DOHH2 (cell line): ENCODE measurements at regions not wholly inside any gene's neighbourhood (a gene's known extent, or its start where the extent isn't known, plus 50 kb on each side); places are given as distances from the start of the nearest gene placed in this dataset.

ENCODE experiments used
- H3F3A ChIP-seq: fragments of 200-600 bp; sonication (generic), shearing (Covaris generic); 2 replicates; pipeline ENCODE4 v1.6.0; 2016; ENCODE audit warnings: antibody characterized with exemption, mild to moderate bottlenecking; ENCODE audit not compliant: control insufficient read depth, insufficient read depth
- H3K27ac ChIP-seq: fragments of 200-600 bp; sonication (generic); 2 replicates; pipeline ENCODE4 v1.5.1; 2014; ENCODE audit warnings: low read depth, mild to moderate bottlenecking, low read length, moderate library complexity
- H3K27me3 ChIP-seq: fragments of 200-600 bp; sonication (generic); 2 replicates; pipeline ENCODE4 v1.6.1; 2014; ENCODE audit warnings: mild to moderate bottlenecking, low read length, mixed read lengths; ENCODE audit not compliant: control insufficient read depth
- H3K36me3 ChIP-seq: fragments of 200-600 bp; sonication (generic); 2 replicates; pipeline ENCODE4 v1.6.1; 2014; ENCODE audit warnings: mild to moderate bottlenecking, low read length, moderate library complexity, mixed read lengths; ENCODE audit not compliant: control insufficient read depth
- H3K4me1 ChIP-seq: fragments of 200-600 bp; sonication (generic); 2 replicates; pipeline ENCODE4 v1.6.1; 2014; ENCODE audit warnings: mild to moderate bottlenecking, low read length, mixed read lengths; ENCODE audit not compliant: control insufficient read depth
- H3K4me2 ChIP-seq: fragments of 200-600 bp; sonication (generic); 2 replicates; pipeline ENCODE4 v1.6.0; 2014; ENCODE audit warnings: mild to moderate bottlenecking, low read length, moderate library complexity
- H3K4me3 ChIP-seq: fragments of 200-600 bp; sonication (generic); 2 replicates; pipeline ENCODE4 v1.5.1; 2014; ENCODE audit warnings: mild to moderate bottlenecking, low read length, mixed read lengths
- H3K79me2 ChIP-seq: fragments of 200-600 bp; sonication (generic); 2 replicates; pipeline ENCODE4 v1.6.1; 2014; ENCODE audit warnings: mild to moderate bottlenecking, low read length, mixed read lengths; ENCODE audit not compliant: control insufficient read depth
- H3K9me2 ChIP-seq: fragments of 200-600 bp; sonication (generic); replicated peaks from 2 replicates; pipeline ENCODE4 v1.6.1; 2014; ENCODE audit warnings: mild to moderate bottlenecking, low read length, mixed read lengths; ENCODE audit not compliant: control insufficient read depth
- H3K9me3 ChIP-seq: fragments of 200-600 bp; sonication (generic); 2 replicates; pipeline ENCODE4 v1.6.1; 2014; ENCODE audit warnings: antibody characterized with exemption, low read length, mixed read lengths; ENCODE audit not compliant: control insufficient read depth, insufficient read depth
- H4K20me1 ChIP-seq: fragments of 200-600 bp; sonication (generic); 2 replicates; pipeline ENCODE4 v1.6.0; 2014; ENCODE audit warnings: low read depth, mild to moderate bottlenecking, antibody characterized with exemption, low read length, moderate library complexity; ENCODE audit not compliant: control insufficient read depth, insufficient read depth
- EZH2phosphoT487 ChIP-seq: fragments of 200-600 bp; sonication (generic); IDR thresholded peaks from 2 replicates; pipeline ENCODE4 v1.6.1; 2017; ENCODE audit warnings: borderline replicate concordance, mild to moderate bottlenecking, antibody characterized with exemption, low read length, moderate library complexity, mixed read lengths
- TF ChIP-seq, protein P1 (sequence below): fragments of 200-600 bp; sonication (generic); IDR thresholded peaks from one replicate; pipeline ENCODE4 v1.5.1; 2014; ENCODE audit warnings: antibody characterized with exemption, mild to moderate bottlenecking, low read depth, low read length; ENCODE audit not compliant: poor library complexity, severe bottlenecking

DNA sequence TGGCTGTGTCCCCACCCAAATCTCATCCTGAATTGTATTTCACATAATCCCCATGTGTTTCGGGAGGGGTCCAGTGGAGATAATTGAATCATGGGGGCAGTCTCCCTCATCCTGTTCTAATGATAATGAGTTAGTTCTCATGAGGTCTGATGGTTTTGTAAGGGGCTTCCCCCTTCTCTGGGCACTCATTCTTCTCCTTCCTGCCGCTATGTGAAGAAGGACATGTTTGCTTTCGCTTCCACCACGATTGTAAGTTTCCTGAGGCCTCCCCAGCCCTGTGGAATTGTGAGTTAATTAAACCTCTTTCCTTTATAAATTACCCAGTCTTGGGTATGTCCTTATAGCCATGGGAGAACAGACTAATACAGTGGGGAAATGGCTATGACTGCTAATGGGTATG lies 72.7 kb upstream of the ZNF648 start:
- no peaks in the 10 kb centered on the region for H3K27me3 ChIP-seq
- H3K36me3 ChIP-seq = no peaks in the 10 kb centered on the region
- no peaks in the 10 kb centered on the region for H3F3A ChIP-seq
- H3K9me2 ChIP-seq = no peaks in the 10 kb centered on the region
- no peak overlapping the region for H3K4me2 ChIP-seq
- H4K20me1 ChIP-seq = no peaks in the 10 kb centered on the region
- no peak overlapping the region for H3K27ac ChIP-seq
- H3K9me3 ChIP-seq = peaks cover 5% of the 10 kb centered on the region; the same call in 1 of the 2 replicates
- no peaks in the 10 kb centered on the region for H3K79me2 ChIP-seq
- no peak overlapping the region for H3K4me3 ChIP-seq
- H3K4me1 ChIP-seq = no peaks in the 10 kb centered on the region
- no peak for TF ChIP-seq EZH2phosphoT487
- TF ChIP-seq, protein P1, sequence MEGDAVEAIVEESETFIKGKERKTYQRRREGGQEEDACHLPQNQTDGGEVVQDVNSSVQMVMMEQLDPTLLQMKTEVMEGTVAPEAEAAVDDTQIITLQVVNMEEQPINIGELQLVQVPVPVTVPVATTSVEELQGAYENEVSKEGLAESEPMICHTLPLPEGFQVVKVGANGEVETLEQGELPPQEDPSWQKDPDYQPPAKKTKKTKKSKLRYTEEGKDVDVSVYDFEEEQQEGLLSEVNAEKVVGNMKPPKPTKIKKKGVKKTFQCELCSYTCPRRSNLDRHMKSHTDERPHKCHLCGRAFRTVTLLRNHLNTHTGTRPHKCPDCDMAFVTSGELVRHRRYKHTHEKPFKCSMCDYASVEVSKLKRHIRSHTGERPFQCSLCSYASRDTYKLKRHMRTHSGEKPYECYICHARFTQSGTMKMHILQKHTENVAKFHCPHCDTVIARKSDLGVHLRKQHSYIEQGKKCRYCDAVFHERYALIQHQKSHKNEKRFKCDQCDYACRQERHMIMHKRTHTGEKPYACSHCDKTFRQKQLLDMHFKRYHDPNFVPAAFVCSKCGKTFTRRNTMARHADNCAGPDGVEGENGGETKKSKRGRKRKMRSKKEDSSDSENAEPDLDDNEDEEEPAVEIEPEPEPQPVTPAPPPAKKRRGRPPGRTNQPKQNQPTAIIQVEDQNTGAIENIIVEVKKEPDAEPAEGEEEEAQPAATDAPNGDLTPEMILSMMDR = no peak

- H3K4me3 ChIP-seq = no peak overlapping the region
- no peaks in the 10 kb centered on the region for H3K36me3 ChIP-seq
- no peaks in the 10 kb centered on the region for H3K9me2 ChIP-seq
- no peaks in the 10 kb centered on the region for H3K4me1 ChIP-seq
- no peaks in the 10 kb centered on the region for H3F3A ChIP-seq
- H4K20me1 ChIP-seq = no peaks in the 10 kb centered on the region
- peaks cover 5% of the 10 kb centered on the region; the same call in 1 of the 2 replicates for H3K9me3 ChIP-seq
- no peaks in the 10 kb centered on the region for H3K27me3 ChIP-seq
- no peak for TF ChIP-seq EZH2phosphoT487
- TF ChIP-seq, protein P1 = no peak
- no peak overlapping the region for H3K4me2 ChIP-seq
- H3K79me2 ChIP-seq = no peaks in the 10 kb centered on the region
- no peak overlapping the region for H3K27ac ChIP-seq
Observed at GRCh38 chr1:182133181-182133580, 71.7 kb upstream of the ZNF648 start.

- H4K20me1 ChIP-seq = no peaks in the 10 kb centered on the region
- no peaks in the 10 kb centered on the region for H3K9me2 ChIP-seq
- H3K27ac ChIP-seq = no peak overlapping the region
- no peaks in the 10 kb centered on the region for H3K4me1 ChIP-seq
- H3K4me2 ChIP-seq = no peak overlapping the region
- 0 out of 2 replicates have a peak, but pooled peaks cover 4% of the 10 kb centered on the region for H3K9me3 ChIP-seq
- H3K36me3 ChIP-seq = no peaks in the 10 kb centered on the region
- no peak for TF ChIP-seq EZH2phosphoT487
- TF ChIP-seq, protein P1 = no peak
- H3K79me2 ChIP-seq = no peaks in the 10 kb centered on the region
- H3F3A ChIP-seq = no peaks in the 10 kb centered on the region
- H3K4me3 ChIP-seq = no peak overlapping the region
- H3K27me3 ChIP-seq = 0 out of 2 replicates have a peak, but pooled peaks cover 3% of the 10 kb centered on the region
Observed at GRCh38 chr1:182129398-182129797, 67.9 kb upstream of the ZNF648 start.
